ENCODE measurements at regions not wholly inside any gene's neighbourhood (a gene's known extent, or its start where the extent isn't known, plus 50 kb on each side); places are given as distances from the start of the nearest gene placed in this dataset.

DNA sequence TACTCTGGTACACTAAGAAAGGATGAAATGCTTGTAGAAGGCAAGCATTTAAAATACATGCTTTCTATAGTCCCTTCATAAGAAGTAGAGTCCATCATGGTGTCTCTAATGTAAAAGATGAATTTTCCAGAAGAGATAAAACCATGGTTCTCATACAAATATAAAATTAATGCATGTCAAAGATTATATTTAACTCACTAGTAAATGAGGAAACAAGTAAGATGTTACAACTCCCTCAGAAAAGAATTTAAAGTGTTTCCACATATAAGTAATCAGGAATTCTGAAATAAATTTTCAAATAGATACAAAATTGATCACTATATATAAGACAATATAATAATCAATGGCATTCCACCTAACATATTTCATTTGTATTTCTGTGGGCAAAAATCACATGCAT lies 570.3 kb upstream of the CCDC54 start:
- H3K27ac ChIP-seq (ENCODE audit: insufficient read depth, low read depth, low read length, poor library complexity, severe bottlenecking): no peak overlapping the region
- no peaks in the 10 kb centered on the region for H3K4me1 ChIP-seq (ENCODE audit: control insufficient read depth, insufficient read depth, low read length)
- no peak overlapping the region for H3K4me3 ChIP-seq (ENCODE audit: insufficient read depth, low read depth, low read length)
- no peaks in the 10 kb centered on the region for H3K9me3 ChIP-seq (ENCODE audit: control insufficient read depth, low read length)
- H3K36me3 ChIP-seq (ENCODE audit: control insufficient read depth, insufficient read depth, low read length): no peaks in the 10 kb centered on the region
- H3K27me3 ChIP-seq (ENCODE audit: control insufficient read depth, insufficient read depth, low read length, poor library complexity, severe bottlenecking): no peaks in the 10 kb centered on the region

DNA sequence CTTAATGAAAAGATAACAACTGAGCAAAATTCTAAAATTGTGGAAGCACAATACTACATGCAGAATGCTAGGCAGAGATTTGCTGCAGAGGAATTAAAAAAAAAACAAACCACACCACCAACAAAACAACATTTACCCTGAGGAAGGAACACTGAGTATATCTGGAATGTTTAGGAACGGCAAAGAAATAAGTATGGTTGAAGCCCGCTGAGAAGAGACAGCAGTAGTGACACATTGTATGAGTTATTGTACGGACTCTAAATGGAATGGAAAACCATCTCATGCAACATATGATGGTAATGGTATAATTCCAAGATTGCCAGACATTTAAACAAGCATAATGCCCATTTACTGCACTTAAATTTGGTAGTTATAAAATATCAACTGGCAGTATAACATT lies 568.2 kb upstream of the CCDC54 start:
- WGBS, 2 experiments: 87 to 95% methylated on average over 3 of the region's 3 CpGs
- H3K27ac ChIP-seq (ENCODE audit: insufficient read depth, low read depth, low read length, poor library complexity, severe bottlenecking): no peak overlapping the region
- no peaks in the 10 kb centered on the region for H3K9me3 ChIP-seq (ENCODE audit: control insufficient read depth, low read length)
- H3K4me3 ChIP-seq (ENCODE audit: insufficient read depth, low read depth, low read length): no peak overlapping the region
- no peaks in the 10 kb centered on the region for H3K27me3 ChIP-seq (ENCODE audit: control insufficient read depth, insufficient read depth, low read length, poor library complexity, severe bottlenecking)
- H3K36me3 ChIP-seq (ENCODE audit: control insufficient read depth, insufficient read depth, low read length): no peaks in the 10 kb centered on the region
- no peaks in the 10 kb centered on the region for H3K4me1 ChIP-seq (ENCODE audit: control insufficient read depth, insufficient read depth, low read length)

DNA sequence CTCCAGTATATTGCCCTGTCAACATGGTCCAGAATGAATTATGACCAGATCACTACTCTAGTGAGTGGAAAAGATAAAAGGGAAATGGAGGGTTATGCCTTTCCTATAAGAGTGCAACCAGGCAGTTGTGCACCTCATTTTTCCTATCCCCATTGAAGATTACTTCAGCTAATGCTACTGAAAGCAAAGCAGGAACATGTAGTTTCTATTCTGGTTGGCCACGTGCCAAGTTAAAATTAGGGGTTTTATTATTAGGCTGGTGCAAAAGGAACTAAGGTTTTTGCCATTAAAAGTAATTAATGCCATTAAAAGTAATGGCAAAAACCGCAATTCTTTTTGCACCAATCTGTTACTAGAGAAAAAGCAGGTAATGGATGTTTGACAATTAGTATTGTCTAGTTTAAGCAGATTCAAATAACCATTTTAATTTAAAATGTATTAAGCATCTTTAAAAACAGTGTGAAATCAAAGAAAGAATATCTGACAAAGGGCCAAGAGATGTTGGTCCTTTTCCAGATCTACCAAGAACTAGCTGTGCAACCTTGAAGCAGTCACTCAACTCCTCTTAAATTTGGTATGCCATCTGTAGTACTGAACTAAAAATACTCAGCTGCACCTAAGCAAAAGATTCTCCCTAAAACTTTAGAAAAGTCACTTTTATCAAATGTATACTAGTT lies 567.5 kb upstream of the CCDC54 start:
- Histone ChIP-seq H3K4me3 (ENCODE audit: insufficient read depth, low read depth, low read length) (no peak overlapping the region), H3K4me1 (ENCODE audit: control insufficient read depth, insufficient read depth, low read length) (no peaks in the 10 kb centered on the region), H3K27me3 (ENCODE audit: control insufficient read depth, insufficient read depth, low read length, poor library complexity, severe bottlenecking) (no peaks in the 10 kb centered on the region), H3K36me3 (ENCODE audit: control insufficient read depth, insufficient read depth, low read length) (no peaks in the 10 kb centered on the region), H3K9me3 (ENCODE audit: control insufficient read depth, low read length) (no peaks in the 10 kb centered on the region), H3K27ac (ENCODE audit: insufficient read depth, low read depth, low read length, poor library complexity, severe bottlenecking) (no peak overlapping the region)
- 96 to 98% methylated on average over 2 of the region's 2 CpGs for WGBS, 2 experiments

DNA sequence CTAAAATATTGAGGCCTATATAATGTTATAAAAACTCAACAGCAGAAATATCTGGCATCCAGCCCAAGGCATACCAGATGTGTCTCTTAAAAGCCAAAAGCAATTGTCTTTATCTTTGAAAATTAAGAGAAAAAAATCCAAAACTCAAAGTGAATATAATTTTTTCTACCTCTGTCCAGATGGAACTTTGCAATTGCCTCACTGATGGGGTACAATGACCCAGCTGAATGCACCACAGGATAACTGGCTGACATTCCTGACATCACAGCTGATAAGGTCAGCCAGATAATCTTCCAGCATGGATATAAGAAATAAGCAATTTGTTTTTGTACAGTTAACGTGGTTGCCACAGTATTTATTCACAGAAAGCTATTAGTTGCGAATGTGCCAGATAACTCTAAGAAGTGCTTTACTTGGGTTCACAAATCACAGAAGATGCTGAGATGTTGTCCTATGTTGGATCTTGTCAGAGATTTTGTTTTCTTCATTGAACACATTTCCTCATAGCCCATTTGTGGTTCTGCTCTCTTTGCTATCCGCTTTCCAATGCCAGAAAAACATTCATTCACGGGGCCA lies 566.9 kb upstream of the CCDC54 start:
- H3K4me3 ChIP-seq (ENCODE audit: insufficient read depth, low read depth, low read length): no peak overlapping the region
- WGBS, 2 experiments: 90 to 97% methylated on average over 4 of the region's 4 CpGs
- no peaks in the 10 kb centered on the region for H3K36me3 ChIP-seq (ENCODE audit: control insufficient read depth, insufficient read depth, low read length)
- no peak overlapping the region for H3K27ac ChIP-seq (ENCODE audit: insufficient read depth, low read depth, low read length, poor library complexity, severe bottlenecking)
- H3K9me3 ChIP-seq (ENCODE audit: control insufficient read depth, low read length): no peaks in the 10 kb centered on the region
- no peaks in the 10 kb centered on the region for H3K27me3 ChIP-seq (ENCODE audit: control insufficient read depth, insufficient read depth, low read length, poor library complexity, severe bottlenecking)
- H3K4me1 ChIP-seq (ENCODE audit: control insufficient read depth, insufficient read depth, low read length): no peaks in the 10 kb centered on the region

DNA sequence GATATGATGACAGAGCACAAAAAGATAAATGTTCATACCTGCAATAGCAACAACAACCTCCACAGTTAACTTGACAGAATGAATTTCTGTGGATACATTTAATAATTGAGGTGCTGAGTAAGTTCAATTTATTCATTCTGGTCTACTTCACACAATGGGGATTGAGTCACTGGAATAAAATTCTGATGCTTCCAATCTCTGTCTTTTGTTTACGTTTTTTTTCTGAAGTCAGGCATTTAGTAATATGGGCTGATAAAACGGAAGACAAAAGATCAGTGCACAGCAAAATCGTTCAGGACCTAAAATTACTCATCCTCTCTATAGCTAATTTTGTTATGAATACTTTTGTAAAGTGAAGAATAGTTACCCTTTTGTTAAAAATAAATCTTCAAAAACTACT lies 565.9 kb upstream of the CCDC54 start:
- no peaks in the 10 kb centered on the region for H3K9me3 ChIP-seq (ENCODE audit: control insufficient read depth, low read length)
- no peaks in the 10 kb centered on the region for H3K36me3 ChIP-seq (ENCODE audit: control insufficient read depth, insufficient read depth, low read length)
- 96 to 97% methylated on average over 2 of the region's 3 CpGs for WGBS, 2 experiments
- H3K27ac ChIP-seq (ENCODE audit: insufficient read depth, low read depth, low read length, poor library complexity, severe bottlenecking): no peak overlapping the region
- no peaks in the 10 kb centered on the region for H3K4me1 ChIP-seq (ENCODE audit: control insufficient read depth, insufficient read depth, low read length)
- H3K4me3 ChIP-seq (ENCODE audit: insufficient read depth, low read depth, low read length): no peak overlapping the region
- no peaks in the 10 kb centered on the region for H3K27me3 ChIP-seq (ENCODE audit: control insufficient read depth, insufficient read depth, low read length, poor library complexity, severe bottlenecking)

DNA sequence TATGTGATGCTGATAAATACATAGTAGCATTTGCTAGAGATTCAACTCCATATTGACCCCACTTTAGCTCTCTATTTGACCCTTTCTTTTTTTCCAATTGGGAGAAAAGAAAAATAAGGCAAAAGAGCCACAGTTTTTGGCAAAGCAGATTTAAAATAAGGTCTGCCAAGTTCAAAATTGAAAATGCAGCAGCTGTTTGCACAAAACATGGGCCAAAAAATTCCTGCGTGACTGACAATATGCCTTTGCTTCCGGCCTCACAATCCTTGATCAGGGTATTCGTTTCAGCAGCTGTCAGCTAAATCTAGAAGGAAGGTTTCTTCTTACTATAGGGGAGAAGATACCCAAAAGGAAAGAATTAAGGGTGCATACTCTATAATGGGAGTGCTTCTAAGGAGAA lies 563.5 kb upstream of the CCDC54 start:
- Histone ChIP-seq H3K4me3 (ENCODE audit: insufficient read depth, low read depth, low read length) (no peak overlapping the region), H3K9me3 (ENCODE audit: control insufficient read depth, low read length) (no peaks in the 10 kb centered on the region), H3K27ac (ENCODE audit: insufficient read depth, low read depth, low read length, poor library complexity, severe bottlenecking) (no peak overlapping the region), H3K4me1 (ENCODE audit: control insufficient read depth, insufficient read depth, low read length) (no peaks in the 10 kb centered on the region), H3K27me3 (ENCODE audit: control insufficient read depth, insufficient read depth, low read length, poor library complexity, severe bottlenecking) (no peaks in the 10 kb centered on the region), H3K36me3 (ENCODE audit: control insufficient read depth, insufficient read depth, low read length) (no peaks in the 10 kb centered on the region)
- 93 to 94% methylated on average over 3 of the region's 3 CpGs for WGBS, 2 experiments

DNA sequence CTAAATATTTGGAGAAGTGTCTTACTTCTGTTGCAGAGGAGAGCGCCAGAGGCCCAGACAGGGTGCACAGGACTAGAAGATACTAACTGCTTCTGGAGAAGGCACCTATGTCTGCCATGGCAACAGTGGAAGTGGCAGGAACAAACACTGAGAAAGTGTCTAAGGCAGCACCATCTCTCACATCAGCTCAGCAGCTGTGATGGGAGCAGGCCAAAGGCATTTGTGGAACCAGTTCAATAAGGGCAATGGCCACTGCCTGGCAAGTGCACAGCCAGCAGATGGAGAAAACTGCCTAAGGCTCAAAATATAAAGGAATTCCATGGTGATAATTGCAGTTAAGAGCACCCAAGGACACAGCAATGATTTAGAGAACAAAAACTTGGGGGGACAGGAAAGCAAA lies 563.0 kb upstream of the CCDC54 start:
- H3K27ac ChIP-seq (ENCODE audit: insufficient read depth, low read depth, low read length, poor library complexity, severe bottlenecking): no peak overlapping the region
- H3K4me3 ChIP-seq (ENCODE audit: insufficient read depth, low read depth, low read length): no peak overlapping the region
- no peaks in the 10 kb centered on the region for H3K4me1 ChIP-seq (ENCODE audit: control insufficient read depth, insufficient read depth, low read length)
- no peaks in the 10 kb centered on the region for H3K36me3 ChIP-seq (ENCODE audit: control insufficient read depth, insufficient read depth, low read length)
- H3K27me3 ChIP-seq (ENCODE audit: control insufficient read depth, insufficient read depth, low read length, poor library complexity, severe bottlenecking): no peaks in the 10 kb centered on the region
- no peaks in the 10 kb centered on the region for H3K9me3 ChIP-seq (ENCODE audit: control insufficient read depth, low read length)
- 94 to 97% methylated on average over 1 of the region's 1 CpG for WGBS, 2 experiments

DNA sequence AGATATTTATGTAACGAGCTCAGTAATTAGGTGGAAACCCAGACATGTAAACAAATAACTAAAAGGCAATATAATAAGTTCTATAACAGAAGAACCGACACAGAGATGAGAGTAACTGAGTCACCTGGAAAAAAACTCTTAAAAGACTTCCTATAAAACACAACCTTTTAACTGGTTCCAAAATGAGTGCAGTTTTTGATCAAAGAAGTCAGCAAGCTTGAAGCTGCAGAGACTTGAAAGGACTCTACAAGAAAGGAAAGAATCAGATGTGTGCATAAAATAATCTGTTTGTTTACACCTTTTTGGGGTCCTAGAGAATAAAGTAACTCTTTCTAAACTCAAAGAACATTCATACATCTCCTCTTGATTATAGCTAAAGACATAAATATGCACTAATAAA lies 560.4 kb upstream of the CCDC54 start:
- H3K36me3 ChIP-seq (ENCODE audit: control insufficient read depth, insufficient read depth, low read length): no peaks in the 10 kb centered on the region
- no peaks in the 10 kb centered on the region for H3K4me1 ChIP-seq (ENCODE audit: control insufficient read depth, insufficient read depth, low read length)
- H3K9me3 ChIP-seq (ENCODE audit: control insufficient read depth, low read length): no peaks in the 10 kb centered on the region
- H3K4me3 ChIP-seq (ENCODE audit: insufficient read depth, low read depth, low read length): no peak overlapping the region
- H3K27me3 ChIP-seq (ENCODE audit: control insufficient read depth, insufficient read depth, low read length, poor library complexity, severe bottlenecking): no peaks in the 10 kb centered on the region
- H3K27ac ChIP-seq (ENCODE audit: insufficient read depth, low read depth, low read length, poor library complexity, severe bottlenecking): no peak overlapping the region
- WGBS, 2 experiments: 96% methylated on average over 2 of the region's 2 CpGs; no CpG with 5 or more reads in 1 of the 2 experiments

DNA sequence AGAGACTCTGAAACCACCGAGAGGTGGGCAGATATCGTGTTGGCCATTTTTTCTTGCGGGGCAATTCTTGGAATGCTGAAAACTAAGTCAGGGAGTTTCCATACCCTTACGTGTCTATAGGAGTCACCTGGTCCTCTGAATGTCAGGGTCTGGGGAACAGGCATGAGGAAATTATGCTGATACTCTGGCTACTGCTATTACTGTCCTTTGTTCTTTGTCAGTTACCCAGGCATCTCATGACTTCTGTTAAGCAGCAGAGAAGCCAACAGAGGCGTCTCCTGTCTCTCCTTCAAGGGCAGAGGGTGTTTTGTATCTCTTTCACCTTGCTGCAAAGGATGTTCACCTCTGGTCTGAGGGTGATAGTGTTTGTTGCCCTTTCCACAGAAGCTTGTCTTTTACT lies 559.5 kb upstream of the CCDC54 start:
- H3K36me3 ChIP-seq (ENCODE audit: control insufficient read depth, insufficient read depth, low read length): no peaks in the 10 kb centered on the region
- no peak overlapping the region for H3K27ac ChIP-seq (ENCODE audit: insufficient read depth, low read depth, low read length, poor library complexity, severe bottlenecking)
- no peaks in the 10 kb centered on the region for H3K4me1 ChIP-seq (ENCODE audit: control insufficient read depth, insufficient read depth, low read length)
- no peaks in the 10 kb centered on the region for H3K9me3 ChIP-seq (ENCODE audit: control insufficient read depth, low read length)
- H3K27me3 ChIP-seq (ENCODE audit: control insufficient read depth, insufficient read depth, low read length, poor library complexity, severe bottlenecking): no peaks in the 10 kb centered on the region
- WGBS, 2 experiments: 94 to 96% methylated on average over 5 of the region's 5 CpGs
- H3K4me3 ChIP-seq (ENCODE audit: insufficient read depth, low read depth, low read length): no peak overlapping the region

DNA sequence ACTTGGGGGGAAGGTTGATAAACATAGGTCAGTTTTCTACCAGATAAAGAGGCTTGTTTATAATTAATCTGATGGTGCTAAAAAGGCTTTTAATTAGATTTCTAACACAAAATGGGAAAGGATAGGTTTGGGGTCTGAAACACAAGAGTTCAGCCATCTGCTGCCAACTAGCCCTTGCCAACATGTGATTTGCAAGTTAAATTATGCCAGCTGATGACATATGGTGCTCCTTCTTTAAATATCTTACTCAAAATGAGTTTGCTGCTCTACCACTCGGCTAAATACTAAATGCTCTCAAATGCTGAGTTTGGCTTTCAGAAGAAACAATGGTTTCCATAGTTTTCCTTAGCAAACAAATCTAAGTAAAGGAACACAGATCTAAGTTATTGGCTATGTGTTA lies 557.8 kb upstream of the CCDC54 start:
- H3K36me3 ChIP-seq (ENCODE audit: control insufficient read depth, insufficient read depth, low read length): no peaks in the 10 kb centered on the region
- H3K4me3 ChIP-seq (ENCODE audit: insufficient read depth, low read depth, low read length): no peak overlapping the region
- no peaks in the 10 kb centered on the region for H3K9me3 ChIP-seq (ENCODE audit: control insufficient read depth, low read length)
- no peak overlapping the region for H3K27ac ChIP-seq (ENCODE audit: insufficient read depth, low read depth, low read length, poor library complexity, severe bottlenecking)
- H3K27me3 ChIP-seq (ENCODE audit: control insufficient read depth, insufficient read depth, low read length, poor library complexity, severe bottlenecking): no peaks in the 10 kb centered on the region
- no peaks in the 10 kb centered on the region for H3K4me1 ChIP-seq (ENCODE audit: control insufficient read depth, insufficient read depth, low read length)
- WGBS, 2 experiments: 88 to 100% methylated on average over 1 of the region's 1 CpG
